ENCODE measurements at regions not wholly inside any gene's neighbourhood (a gene's known extent, or its start where the extent isn't known, plus 50 kb on each side); places are given as distances from the start of the nearest gene placed in this dataset.

DNA sequence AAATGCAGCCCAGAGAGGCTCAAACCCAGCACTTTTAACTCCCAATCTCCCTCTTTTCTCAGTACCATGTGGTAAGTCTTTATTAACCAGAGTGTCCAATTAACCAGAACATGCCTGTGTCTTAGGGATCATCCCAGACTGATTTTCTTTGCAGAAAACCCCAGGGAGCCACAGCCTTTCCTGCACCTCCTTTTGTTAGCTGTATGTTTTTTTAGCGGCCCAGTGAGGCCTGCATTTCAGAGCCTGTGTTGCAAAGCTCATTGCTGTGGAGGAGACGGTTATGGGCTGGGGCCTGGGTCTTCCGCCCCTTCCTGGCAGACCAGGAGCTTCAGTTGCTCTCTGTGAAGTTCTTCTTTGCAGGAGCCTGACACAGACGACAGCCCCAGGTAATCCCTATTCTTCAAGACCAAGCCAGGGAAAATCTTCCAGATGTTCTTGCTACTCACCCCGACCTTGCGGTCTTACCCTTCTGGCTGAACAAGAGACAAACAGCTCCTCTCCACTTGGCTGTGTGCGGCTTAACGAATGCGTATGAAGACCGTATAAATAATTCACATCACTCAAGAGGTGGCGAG is 70.7 kb upstream of the TSHZ3 start:
- TF ChIP-seq TAF1 (IDR thresholded peaks at IDR 0.05; ENCODE audit: low read depth), result no peak
- TF ChIP-seq, protein P1, sequence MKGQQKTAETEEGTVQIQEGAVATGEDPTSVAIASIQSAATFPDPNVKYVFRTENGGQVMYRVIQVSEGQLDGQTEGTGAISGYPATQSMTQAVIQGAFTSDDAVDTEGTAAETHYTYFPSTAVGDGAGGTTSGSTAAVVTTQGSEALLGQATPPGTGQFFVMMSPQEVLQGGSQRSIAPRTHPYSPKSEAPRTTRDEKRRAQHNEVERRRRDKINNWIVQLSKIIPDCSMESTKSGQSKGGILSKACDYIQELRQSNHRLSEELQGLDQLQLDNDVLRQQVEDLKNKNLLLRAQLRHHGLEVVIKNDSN (IDR thresholded peaks at IDR 0.05), result no peak
- no peak for TF ChIP-seq CREB1 (IDR thresholded peaks at IDR 0.05; ENCODE audit: low read depth)
- TF ChIP-seq CEBPB (IDR thresholded peaks at IDR 0.05), result no peak
- TF ChIP-seq, protein P2, sequence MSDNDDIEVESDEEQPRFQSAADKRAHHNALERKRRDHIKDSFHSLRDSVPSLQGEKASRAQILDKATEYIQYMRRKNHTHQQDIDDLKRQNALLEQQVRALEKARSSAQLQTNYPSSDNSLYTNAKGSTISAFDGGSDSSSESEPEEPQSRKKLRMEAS (IDR thresholded peaks at IDR 0.05), result no peak
- TF ChIP-seq FOXM1 (IDR thresholded peaks at IDR 0.05; ENCODE audit: borderline replicate concordance, low read depth), result no peak
- TF ChIP-seq TCF12 (IDR thresholded peaks at IDR 0.05; ENCODE audit: low read depth), result no peak
- TF ChIP-seq NFIC (IDR thresholded peaks at IDR 0.05), result no peak
- TF ChIP-seq YY1 (IDR thresholded peaks at IDR 0.05; ENCODE audit: low read depth), result no peak
- TF ChIP-seq, protein P3, sequence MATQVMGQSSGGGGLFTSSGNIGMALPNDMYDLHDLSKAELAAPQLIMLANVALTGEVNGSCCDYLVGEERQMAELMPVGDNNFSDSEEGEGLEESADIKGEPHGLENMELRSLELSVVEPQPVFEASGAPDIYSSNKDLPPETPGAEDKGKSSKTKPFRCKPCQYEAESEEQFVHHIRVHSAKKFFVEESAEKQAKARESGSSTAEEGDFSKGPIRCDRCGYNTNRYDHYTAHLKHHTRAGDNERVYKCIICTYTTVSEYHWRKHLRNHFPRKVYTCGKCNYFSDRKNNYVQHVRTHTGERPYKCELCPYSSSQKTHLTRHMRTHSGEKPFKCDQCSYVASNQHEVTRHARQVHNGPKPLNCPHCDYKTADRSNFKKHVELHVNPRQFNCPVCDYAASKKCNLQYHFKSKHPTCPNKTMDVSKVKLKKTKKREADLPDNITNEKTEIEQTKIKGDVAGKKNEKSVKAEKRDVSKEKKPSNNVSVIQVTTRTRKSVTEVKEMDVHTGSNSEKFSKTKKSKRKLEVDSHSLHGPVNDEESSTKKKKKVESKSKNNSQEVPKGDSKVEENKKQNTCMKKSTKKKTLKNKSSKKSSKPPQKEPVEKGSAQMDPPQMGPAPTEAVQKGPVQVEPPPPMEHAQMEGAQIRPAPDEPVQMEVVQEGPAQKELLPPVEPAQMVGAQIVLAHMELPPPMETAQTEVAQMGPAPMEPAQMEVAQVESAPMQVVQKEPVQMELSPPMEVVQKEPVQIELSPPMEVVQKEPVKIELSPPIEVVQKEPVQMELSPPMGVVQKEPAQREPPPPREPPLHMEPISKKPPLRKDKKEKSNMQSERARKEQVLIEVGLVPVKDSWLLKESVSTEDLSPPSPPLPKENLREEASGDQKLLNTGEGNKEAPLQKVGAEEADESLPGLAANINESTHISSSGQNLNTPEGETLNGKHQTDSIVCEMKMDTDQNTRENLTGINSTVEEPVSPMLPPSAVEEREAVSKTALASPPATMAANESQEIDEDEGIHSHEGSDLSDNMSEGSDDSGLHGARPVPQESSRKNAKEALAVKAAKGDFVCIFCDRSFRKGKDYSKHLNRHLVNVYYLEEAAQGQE (IDR thresholded peaks at IDR 0.05; ENCODE audit: low read depth), result no peak
- no peak for TF ChIP-seq EGR1 (IDR thresholded peaks at IDR 0.05)
- no peak for TF ChIP-seq ZBTB7A (IDR thresholded peaks at IDR 0.05; ENCODE audit: low read depth)
- TF ChIP-seq RAD21 (IDR thresholded peaks at IDR 0.05; ENCODE audit: low read depth), result no peak
- no peak for TF ChIP-seq EP300 (IDR thresholded peaks at IDR 0.05; ENCODE audit: borderline replicate concordance)
- TF ChIP-seq TEAD4 (IDR thresholded peaks at IDR 0.05), result no peak

DNA sequence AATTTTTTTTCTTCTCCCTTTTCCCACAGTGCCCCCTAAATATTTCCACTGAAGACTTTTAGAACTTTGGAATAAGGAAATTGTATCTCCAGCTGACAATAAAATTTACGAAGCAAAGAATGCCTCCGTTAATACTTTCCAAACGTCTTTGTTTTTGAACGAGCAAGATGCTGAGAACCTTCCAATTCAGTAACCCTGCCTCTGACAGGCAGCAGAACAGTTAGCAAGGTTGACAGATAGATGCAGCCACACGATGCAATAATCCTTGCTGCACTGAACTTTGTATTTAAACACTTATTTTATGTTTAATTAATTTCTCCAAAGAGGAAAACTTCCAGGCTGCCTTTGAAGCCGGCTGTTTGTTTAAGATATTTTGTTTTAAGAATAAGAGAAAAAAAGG is 71.8 kb upstream of the TSHZ3 start:
- no peak for TF ChIP-seq RAD21 (IDR thresholded peaks at IDR 0.05; ENCODE audit: low read depth)
- TF ChIP-seq, protein P1 (IDR thresholded peaks at IDR 0.05), result no peak
- no peak for TF ChIP-seq EGR1 (IDR thresholded peaks at IDR 0.05)
- TF ChIP-seq ZBTB7A (IDR thresholded peaks at IDR 0.05; ENCODE audit: low read depth), result no peak
- TF ChIP-seq, protein P3 (IDR thresholded peaks at IDR 0.05; ENCODE audit: low read depth), result no peak
- no peak for TF ChIP-seq TAF1 (IDR thresholded peaks at IDR 0.05; ENCODE audit: low read depth)
- no peak for TF ChIP-seq TCF12 (IDR thresholded peaks at IDR 0.05; ENCODE audit: low read depth)

DNA sequence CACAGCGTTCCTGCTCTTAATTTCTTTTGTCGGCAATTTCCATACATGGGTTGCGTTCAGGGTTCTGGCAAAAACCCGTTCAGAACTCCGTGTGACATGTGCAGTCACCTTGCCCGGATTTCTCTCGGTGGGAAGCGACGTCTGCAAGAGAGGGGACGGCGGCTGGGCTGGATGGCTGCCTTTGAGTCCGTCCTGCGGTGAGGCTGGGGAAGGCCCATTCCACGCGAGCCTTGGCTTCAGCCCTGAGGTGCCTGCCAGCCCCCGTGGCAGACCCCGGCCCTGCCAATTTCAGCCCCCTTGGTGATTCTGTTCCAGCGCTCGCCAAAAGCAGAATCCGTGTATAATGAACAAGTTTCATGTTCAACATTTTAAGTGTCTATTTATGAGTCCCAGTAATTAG is 72.6 kb upstream of the TSHZ3 start:
- no peak for TF ChIP-seq FOXM1 (IDR thresholded peaks at IDR 0.05; ENCODE audit: borderline replicate concordance, low read depth)
- no peak for TF ChIP-seq CREB1 (IDR thresholded peaks at IDR 0.05; ENCODE audit: low read depth)
- TF ChIP-seq CEBPB (IDR thresholded peaks at IDR 0.05), result no peak
- TF ChIP-seq EP300 (IDR thresholded peaks at IDR 0.05; ENCODE audit: borderline replicate concordance), result no peak
- TF ChIP-seq NFIC (IDR thresholded peaks at IDR 0.05), result no peak
- TF ChIP-seq ZBTB7A (IDR thresholded peaks at IDR 0.05; ENCODE audit: low read depth), result no peak
- TF ChIP-seq RAD21 (IDR thresholded peaks at IDR 0.05; ENCODE audit: low read depth), result no peak
- TF ChIP-seq TCF12 (IDR thresholded peaks at IDR 0.05; ENCODE audit: low read depth), result no peak
- TF ChIP-seq, protein P3 (IDR thresholded peaks at IDR 0.05; ENCODE audit: low read depth), result no peak
- TF ChIP-seq, protein P1 (IDR thresholded peaks at IDR 0.05), result no peak

DNA sequence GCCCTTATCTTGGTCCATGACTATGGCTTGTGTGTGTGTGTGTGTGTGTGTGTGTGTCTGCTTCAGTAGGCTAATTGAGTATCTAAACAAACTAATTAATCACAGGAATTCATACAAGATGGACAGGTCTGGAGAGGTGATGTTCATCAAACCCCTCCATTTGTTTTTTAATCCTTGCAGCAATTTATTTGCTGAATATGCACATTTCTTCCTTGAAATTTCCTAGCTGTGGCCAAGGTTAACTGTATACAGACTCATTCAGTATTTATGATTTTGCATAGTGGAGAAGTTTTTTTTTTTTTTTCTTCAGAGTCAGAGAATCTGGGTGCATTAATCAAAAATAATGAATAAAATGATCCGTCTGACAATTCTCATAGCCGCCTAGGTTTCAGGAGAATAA is 74.7 kb upstream of the TSHZ3 start:
- no peak for TF ChIP-seq CEBPB (IDR thresholded peaks at IDR 0.05)
- TF ChIP-seq EGR1 (IDR thresholded peaks at IDR 0.05), result no peak
- no peak for TF ChIP-seq EP300 (IDR thresholded peaks at IDR 0.05; ENCODE audit: borderline replicate concordance)
- TF ChIP-seq RAD21 (IDR thresholded peaks at IDR 0.05; ENCODE audit: low read depth), result no peak
- no peak for TF ChIP-seq TEAD4 (IDR thresholded peaks at IDR 0.05)
- TF ChIP-seq, protein P1 (IDR thresholded peaks at IDR 0.05), result no peak
- no peak for TF ChIP-seq TAF1 (IDR thresholded peaks at IDR 0.05; ENCODE audit: low read depth)
- TF ChIP-seq CREB1 (IDR thresholded peaks at IDR 0.05; ENCODE audit: low read depth), result no peak
- no peak for TF ChIP-seq NFIC (IDR thresholded peaks at IDR 0.05)
- TF ChIP-seq YY1 (IDR thresholded peaks at IDR 0.05; ENCODE audit: low read depth), result no peak
- TF ChIP-seq, protein P3 (IDR thresholded peaks at IDR 0.05; ENCODE audit: low read depth), result no peak
- no peak for TF ChIP-seq ZBTB7A (IDR thresholded peaks at IDR 0.05; ENCODE audit: low read depth)
- TF ChIP-seq, protein P2 (IDR thresholded peaks at IDR 0.05), result no peak
- no peak for TF ChIP-seq TCF12 (IDR thresholded peaks at IDR 0.05; ENCODE audit: low read depth)
- TF ChIP-seq FOXM1 (IDR thresholded peaks at IDR 0.05; ENCODE audit: borderline replicate concordance, low read depth), result no peak

All from Ishikawa (cell line).